Ascending aorta (tissue), 2 donors: ENCODE measurements at regions not wholly inside any gene's neighbourhood (a gene's known extent, or its start where the extent isn't known, plus 50 kb on each side); places are given as distances from the start of the nearest gene placed in this dataset.

Experiments used
- DNase-seq, 2 donors: peaks; one replicate each; pipeline ENCODE4 v3.0.0-alpha.2; 2019; ENCODE audit warnings: low spot score in 2 of 2
- H3K27ac ChIP-seq, 2 donors: fragments of 200-600 bp; sonication (generic); one replicate each; pipeline ENCODE4 v1.5.1; 2016 to 2017; ENCODE audit warnings: mild to moderate bottlenecking in 1 of 2
- H3K27me3 ChIP-seq: fragments of 200-600 bp; sonication (generic); one replicate; pipeline ENCODE4 v1.5.1; 2017
- H3K36me3 ChIP-seq, 2 donors: fragments of 200-600 bp; sonication (generic); one replicate each; pipeline ENCODE4 v1.5.1; 2016
- H3K4me1 ChIP-seq, 2 donors: fragments of 200-600 bp; sonication (generic); one replicate each; pipeline ENCODE4 v1.5.1; 2016 to 2017; ENCODE audit warnings: mild to moderate bottlenecking in 1 of 2
- H3K4me3 ChIP-seq, 2 donors: fragments of 200-600 bp; sonication (generic); one replicate each; pipeline ENCODE4 v1.5.1; 2016 to 2017; ENCODE audit warnings: mild to moderate bottlenecking in 1 of 2
- H3K9me3 ChIP-seq, 2 donors: fragments of 200-600 bp; sonication (generic); one replicate each; pipeline ENCODE4 v1.5.1; 2016
- intact Hi-C: fragments of 100-400 bp; cut with DNase I; formaldehyde crosslinking; loops from one replicate; pipeline ENCODE4 v1.15.1; 2023
- TF ChIP-seq, protein P1 (sequence below), 3 experiments: fragments of 200-600 bp in 2 of 3; fragments of 450-650 bp in 1 of 3; sonication (generic) in 2 of 3; IDR thresholded peaks; one replicate each; pipeline ENCODE4 v1.5.1; 2016 to 2019; ENCODE audit warnings: antibody characterized with exemption in 3 of 3, mild to moderate bottlenecking in 1 of 3, moderate library complexity in 1 of 3

DNA sequence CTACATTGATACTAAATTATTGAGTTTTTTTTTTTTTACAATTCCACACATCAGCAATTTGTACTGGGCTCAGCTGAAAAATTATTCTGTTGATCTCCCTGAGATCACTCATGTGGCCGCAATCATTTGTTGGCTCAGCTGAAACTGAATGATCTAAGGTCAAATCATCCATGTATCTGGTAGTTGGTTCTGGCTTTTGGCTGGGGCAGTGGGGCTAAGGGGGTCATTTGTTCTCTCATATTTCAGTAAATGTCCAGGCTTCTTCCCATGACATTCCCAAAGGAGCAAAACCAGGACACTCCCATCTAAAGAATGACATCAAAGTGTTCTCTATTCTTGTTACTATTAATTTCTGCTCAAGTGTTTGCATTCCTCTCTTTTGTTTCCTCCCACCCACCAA is 806.7 kb upstream of the ADGRL2 start:
- Histone ChIP-seq H3K36me3 (no peaks in the 10 kb centered on the region), H3K4me1 (no peaks in the 10 kb centered on the region), H3K27ac (no peak overlapping the region), H3K27me3 (no peaks in the 10 kb centered on the region), H3K4me3 (no peak overlapping the region), H3K9me3 (no peaks in the 10 kb centered on the region)
- intact Hi-C loops: no loop called here
- DNase-seq: no peak
- TF ChIP-seq, protein P1, sequence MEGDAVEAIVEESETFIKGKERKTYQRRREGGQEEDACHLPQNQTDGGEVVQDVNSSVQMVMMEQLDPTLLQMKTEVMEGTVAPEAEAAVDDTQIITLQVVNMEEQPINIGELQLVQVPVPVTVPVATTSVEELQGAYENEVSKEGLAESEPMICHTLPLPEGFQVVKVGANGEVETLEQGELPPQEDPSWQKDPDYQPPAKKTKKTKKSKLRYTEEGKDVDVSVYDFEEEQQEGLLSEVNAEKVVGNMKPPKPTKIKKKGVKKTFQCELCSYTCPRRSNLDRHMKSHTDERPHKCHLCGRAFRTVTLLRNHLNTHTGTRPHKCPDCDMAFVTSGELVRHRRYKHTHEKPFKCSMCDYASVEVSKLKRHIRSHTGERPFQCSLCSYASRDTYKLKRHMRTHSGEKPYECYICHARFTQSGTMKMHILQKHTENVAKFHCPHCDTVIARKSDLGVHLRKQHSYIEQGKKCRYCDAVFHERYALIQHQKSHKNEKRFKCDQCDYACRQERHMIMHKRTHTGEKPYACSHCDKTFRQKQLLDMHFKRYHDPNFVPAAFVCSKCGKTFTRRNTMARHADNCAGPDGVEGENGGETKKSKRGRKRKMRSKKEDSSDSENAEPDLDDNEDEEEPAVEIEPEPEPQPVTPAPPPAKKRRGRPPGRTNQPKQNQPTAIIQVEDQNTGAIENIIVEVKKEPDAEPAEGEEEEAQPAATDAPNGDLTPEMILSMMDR (IDR thresholded peaks at IDR 0.05): no peak

DNA sequence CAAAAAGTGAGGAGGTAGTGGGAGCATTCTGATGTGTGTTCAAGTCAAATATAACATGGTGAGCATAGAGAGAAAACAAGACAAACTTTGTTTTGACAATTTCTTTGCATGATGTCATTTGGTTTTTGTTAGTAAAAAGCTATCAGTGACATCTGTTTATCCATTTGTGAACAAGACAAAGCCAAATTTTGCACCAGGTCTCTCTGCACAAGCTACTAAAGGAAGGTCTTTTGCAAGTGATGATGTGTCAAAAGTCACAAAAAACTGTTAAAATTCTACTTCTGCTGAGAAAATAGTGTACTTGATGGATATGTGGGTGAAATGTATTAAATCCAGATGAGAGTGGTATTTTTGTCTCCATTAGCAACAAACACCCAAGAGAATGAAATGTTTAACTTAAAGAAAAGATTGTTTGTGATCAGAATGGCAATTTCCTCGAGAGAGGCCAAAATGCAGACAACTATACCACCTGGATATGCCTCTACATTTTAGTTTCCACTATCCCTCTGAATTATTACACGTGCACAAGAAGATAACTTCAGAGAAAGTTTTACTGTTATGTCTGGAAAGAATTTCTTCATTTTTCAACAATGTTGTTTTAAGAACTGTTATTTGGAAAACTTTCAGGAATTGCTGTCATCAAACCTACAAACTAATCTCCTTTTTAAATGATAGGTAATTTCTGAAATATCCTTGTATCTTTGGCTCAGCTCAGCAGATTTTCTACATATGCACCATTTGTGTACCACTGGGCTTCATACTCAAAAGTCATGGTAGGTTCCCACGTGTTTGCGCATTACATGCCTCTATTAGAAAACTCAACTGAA is 807.4 kb upstream of the ADGRL2 start:
- Histone ChIP-seq H3K27ac (no peak overlapping the region), H3K4me3 (no peak overlapping the region), H3K4me1 (no peaks in the 10 kb centered on the region), H3K36me3 (no peaks in the 10 kb centered on the region), H3K9me3 (no peaks in the 10 kb centered on the region), H3K27me3 (no peaks in the 10 kb centered on the region)
- intact Hi-C loops: no loop called here
- TF ChIP-seq, protein P1 (IDR thresholded peaks at IDR 0.05): no peak
- no peak for DNase-seq

DNA sequence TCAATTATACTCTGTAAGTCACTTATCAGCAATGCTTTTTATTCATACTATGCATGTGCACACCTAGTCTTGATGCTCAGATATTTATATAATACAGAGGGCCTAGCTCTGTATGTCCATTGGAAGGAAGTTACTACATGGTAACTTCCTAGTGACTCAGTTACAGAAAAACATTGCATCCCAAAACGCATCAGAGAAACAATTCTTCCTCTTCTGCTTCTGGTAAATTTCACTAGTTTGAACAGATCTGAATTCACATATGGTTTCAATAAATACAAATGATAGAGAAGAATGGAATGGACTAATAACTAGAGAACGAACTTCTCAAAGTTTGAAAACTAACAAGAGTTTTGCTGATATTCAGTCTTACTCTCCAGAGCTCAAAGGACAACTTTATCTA is 811.3 kb upstream of the ADGRL2 start:
- Histone ChIP-seq H3K27ac (no peak overlapping the region), H3K27me3 (no peaks in the 10 kb centered on the region), H3K36me3 (no peaks in the 10 kb centered on the region), H3K4me3 (no peak overlapping the region), H3K4me1 (no peaks in the 10 kb centered on the region), H3K9me3 (no peaks in the 10 kb centered on the region)
- DNase-seq: no peak
- intact Hi-C loops: no loop called here
- TF ChIP-seq, protein P1 (IDR thresholded peaks at IDR 0.05): no peak

DNA sequence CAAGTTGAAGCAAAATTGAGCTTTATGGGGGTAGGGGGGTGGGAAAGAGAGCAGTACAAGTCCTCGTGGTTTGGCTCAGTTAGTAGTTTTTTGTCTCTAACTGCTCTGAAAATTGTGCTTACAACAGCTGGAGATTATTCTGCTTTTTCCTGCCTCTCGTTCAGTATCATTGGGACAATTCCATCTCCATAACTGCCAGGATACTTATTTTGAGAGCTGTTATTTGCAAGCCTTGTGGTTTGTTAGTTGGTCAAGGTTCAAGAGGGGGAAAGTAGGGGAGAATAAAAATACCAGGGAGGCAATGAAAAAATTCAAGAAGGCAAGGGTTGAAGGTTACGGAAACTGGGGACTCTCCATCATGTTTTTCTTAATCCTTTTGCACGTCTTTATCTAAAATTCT is 811.8 kb upstream of the ADGRL2 start:
- H3K27ac ChIP-seq: no peak overlapping the region
- no peak for DNase-seq
- intact Hi-C loops: no loop called here
- H3K9me3 ChIP-seq: no peaks in the 10 kb centered on the region
- no peak overlapping the region for H3K4me3 ChIP-seq
- no peaks in the 10 kb centered on the region for H3K27me3 ChIP-seq
- no peaks in the 10 kb centered on the region for H3K4me1 ChIP-seq
- TF ChIP-seq, protein P1 (IDR thresholded peaks at IDR 0.05): no peak
- no peaks in the 10 kb centered on the region for H3K36me3 ChIP-seq

DNA sequence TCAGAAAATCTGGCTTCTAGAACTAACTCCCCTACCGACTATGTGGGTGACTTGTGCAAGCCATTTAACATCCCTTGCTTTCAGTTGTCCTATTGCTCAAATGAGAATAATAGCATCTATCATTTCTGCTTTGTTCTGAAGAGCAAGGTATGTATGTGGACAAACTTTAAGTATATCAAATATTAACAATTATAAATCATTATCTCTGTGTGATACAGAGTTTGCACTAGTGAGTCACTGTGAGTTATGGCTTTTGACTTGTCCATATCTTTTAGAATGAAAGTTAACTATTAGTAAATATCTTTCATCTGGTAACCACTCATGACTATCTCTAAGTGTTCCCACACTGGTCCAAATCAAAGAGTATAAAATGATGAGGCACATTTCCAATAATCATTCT is 812.9 kb upstream of the ADGRL2 start:
- TF ChIP-seq, protein P1 (IDR thresholded peaks at IDR 0.05): no peak
- Histone ChIP-seq H3K9me3 (no peaks in the 10 kb centered on the region), H3K27ac (no peak overlapping the region), H3K27me3 (no peaks in the 10 kb centered on the region), H3K4me3 (no peak overlapping the region), H3K36me3 (no peaks in the 10 kb centered on the region), H3K4me1 (no peaks in the 10 kb centered on the region)
- intact Hi-C loops: no loop called here
- no peak for DNase-seq
